ENCODE measurements at regions not wholly inside any gene's neighbourhood (a gene's known extent, or its start where the extent isn't known, plus 50 kb on each side); places are given as distances from the start of the nearest gene placed in this dataset.

GRCh38 chr5:4339949-4340348 lies 744.3 kb downstream of the IRX1 start:
- no peak overlapping the region for H3K9ac ChIP-seq (replicated peaks; ENCODE audit: extremely low read depth, insufficient read depth, low read length)
- no peaks in the 10 kb centered on the region for H3K4me1 ChIP-seq (ENCODE audit: control insufficient read depth, extremely low read depth, insufficient read depth, low read length)
- H3K9me1 ChIP-seq (replicated peaks; ENCODE audit: control insufficient read depth, extremely low read depth, insufficient read depth, low read length), result no peaks in the 10 kb centered on the region
- H3K27me3 ChIP-seq (ENCODE audit: control insufficient read depth in 2 of 2, insufficient read depth in 2 of 2, low read length in 2 of 2), result no peaks in the 10 kb centered on the region
- intact Hi-C loops (cut with micrococcal nuclease), result no loop called here
- FAIRE-seq, result no peak
- dilution Hi-C loops (cut with MboI; ENCODE audit: extremely low pct_ligation_motif_present, low sequenced_read_pairs), result no loop called here
- H3K79me2 ChIP-seq (ENCODE audit: control insufficient read depth, insufficient read depth, low read length), result no peaks in the 10 kb centered on the region
- H3K9me3 ChIP-seq (replicated peaks; ENCODE audit: control insufficient read depth, insufficient read depth, low read length), result peaks cover 8% of the 10 kb centered on the region
- BruUV-seq (replicated peaks), result no TSS peak
- no peak overlapping the region for H2AFZ ChIP-seq (ENCODE audit: low read depth, low read length)
- no peak overlapping the region for H3K4me3 ChIP-seq (replicated peaks in 1 of 3; ENCODE audit: insufficient read depth in 1 of 3, low read depth in 1 of 3, low read length in 3 of 3)
- H4K20me1 ChIP-seq (replicated peaks; ENCODE audit: control insufficient read depth, extremely low read depth, insufficient read depth, low read length), result no peaks in the 10 kb centered on the region
- H3K36me3 ChIP-seq (ENCODE audit: control insufficient read depth in 2 of 2, extremely low read depth in 1 of 2, insufficient read depth in 2 of 2, low read length in 2 of 2), result no peaks in the 10 kb centered on the region
- TF ChIP-seq EZH2 (IDR thresholded peaks at IDR 0.05; ENCODE audit: borderline replicate concordance, low read depth, low read length, severe bottlenecking) (no peak), POLR2A (IDR thresholded peaks at IDR 0.05; ENCODE audit: low read depth, low read length) (no peak), CTCF (IDR thresholded peaks at IDR 0.05; ENCODE audit: extremely low read depth in 1 of 2, insufficient read depth in 1 of 2, low read depth in 1 of 2, low read length in 2 of 2) (no peak), GATA2 (IDR thresholded peaks at IDR 0.05; ENCODE audit: insufficient read depth, insufficient read length, low read depth, low read length) (no peak), POLR2AphosphoS5 (IDR thresholded peaks at IDR 0.05; ENCODE audit: insufficient read depth, low read depth, low read length) (no peak), FOS (IDR thresholded peaks at IDR 0.05; ENCODE audit: borderline replicate concordance, insufficient read depth, low read length) (no peak), MYC (IDR thresholded peaks at IDR 0.05; ENCODE audit: low read depth, low read length) (no peak), JUN (IDR thresholded peaks at IDR 0.05; ENCODE audit: borderline replicate concordance, insufficient read depth, insufficient read length, low read depth) (no peak), MAX (IDR thresholded peaks at IDR 0.05; ENCODE audit: insufficient read depth, insufficient read length) (no peak)
- H3K4me2 ChIP-seq (ENCODE audit: insufficient read depth, low read length), result no peak overlapping the region
- no peak for DNase-seq (ENCODE audit: low read depth, low spot score)
- CTCF ChIA-PET, result no interaction called here
- POLR2A ChIA-PET, result no interaction called here
- no peak overlapping the region for H3K27ac ChIP-seq (ENCODE audit: insufficient read depth, low read depth, low read length)
